H1 (cell line): ENCODE measurements at regions not wholly inside any gene's neighbourhood (a gene's known extent, or its start where the extent isn't known, plus 50 kb on each side); places are given as distances from the start of the nearest gene placed in this dataset.

ENCODE experiments used
- CTCF ChIA-PET: fragments of 300-600 bp; sonication (Branson Sonifier 250); formaldehyde crosslinking; loops from one replicate; lab custom pipeline; 2021; ENCODE audit not compliant: partially characterized antibody; lab: Charles Lee
- POLR2A ChIA-PET: fragments of 300-600 bp; sonication (Branson Sonifier 250); formaldehyde crosslinking; loops from one replicate; lab custom pipeline; 2021; ENCODE audit warnings: inconsistent platforms; ENCODE audit not compliant: partially characterized antibody; lab: Charles Lee
- DNase-seq, 2 experiments: peaks; one replicate each; pipeline versions ENCODE4 v3.0.0 to v3.0.0-alpha.2; 2010 to 2022; ENCODE audit warnings: low spot score in 2 of 2, low read depth in 1 of 2, mixed read lengths in 1 of 2
- FAIRE-seq: peaks from 2 replicates; lab custom pipeline; 2011; peaks lifted over from hg19 to GRCh38; lab: Jason Lieb, UNC
- H2AFZ ChIP-seq: 2 replicates; pipeline ENCODE4 v1.8.1; 2012; ENCODE audit warnings: low read length, inconsistent platforms
- H2AK5ac ChIP-seq: 2 replicates; pipeline ENCODE4 v1.6.1; 2013; ENCODE audit warnings: low read depth, low read length
- H2BK120ac ChIP-seq: replicated peaks from 2 replicates; pipeline ENCODE3; 2013; ENCODE audit warnings: low read depth, low read length, inconsistent platforms
- H2BK12ac ChIP-seq: 2 replicates; pipeline ENCODE4 v1.6.1; 2013; ENCODE audit warnings: low read depth, low read length
- H2BK15ac ChIP-seq: 2 replicates; pipeline ENCODE4 v1.6.1; 2013; ENCODE audit warnings: low read length
- H2BK20ac ChIP-seq: 2 replicates; pipeline ENCODE4 v1.6.1; 2013; ENCODE audit warnings: low read length
- H2BK5ac ChIP-seq: 2 replicates; pipeline ENCODE4 v1.6.1; 2013; ENCODE audit warnings: low read depth, low read length
- H3K14ac ChIP-seq: 2 replicates; pipeline ENCODE4 v1.6.1; 2013; ENCODE audit warnings: inconsistent platforms; ENCODE audit not compliant: insufficient read length
- H3K18ac ChIP-seq: 2 replicates; pipeline ENCODE4 v1.6.1; 2013; ENCODE audit warnings: low read length; ENCODE audit errors: extremely low read depth
- H3K23ac ChIP-seq: 2 replicates; pipeline ENCODE4 v1.6.1; 2013; ENCODE audit warnings: inconsistent platforms; ENCODE audit not compliant: insufficient read length
- H3K23me2 ChIP-seq: 2 replicates; pipeline ENCODE4 v1.6.1; 2013; ENCODE audit warnings: low read depth, low read length
- H3K27ac ChIP-seq: 2 replicates; pipeline ENCODE4 v1.6.1; 2011; ENCODE audit warnings: low read depth, low read length, inconsistent platforms
- H3K27me3 ChIP-seq, 4 experiments: replicated peaks in 1 of 4; 1 replicate in 1 of 4; 2 replicates in 3 of 4; pipeline versions ENCODE4 v1.6.1 to v1.8.1; 2011 to 2013; ENCODE audit warnings: low read length in 3 of 4, mild to moderate bottlenecking in 3 of 4, inconsistent platforms in 2 of 4, mixed read lengths in 2 of 4, moderate library complexity in 1 of 4; ENCODE audit not compliant: control insufficient read depth in 3 of 4, insufficient read depth in 3 of 4; ENCODE audit errors: extremely low read depth in 1 of 4
- H3K36me3 ChIP-seq, 4 experiments: 2 replicates each; pipeline versions ENCODE4 v1.6.1 to v1.8.1; 2011 to 2013; ENCODE audit warnings: mild to moderate bottlenecking in 4 of 4, low read length in 3 of 4, moderate library complexity in 2 of 4, control low read depth in 1 of 4, inconsistent platforms in 1 of 4; ENCODE audit not compliant: insufficient read depth in 4 of 4, control insufficient read depth in 2 of 4
- H3K4ac ChIP-seq: replicated peaks from 2 replicates; pipeline ENCODE3; 2013; ENCODE audit warnings: low read length, low read depth, mixed read lengths, inconsistent platforms; ENCODE audit not compliant: insufficient read length
- H3K4me1 ChIP-seq, 4 experiments: replicated peaks in 1 of 4; 1 replicate in 1 of 4; 2 replicates in 3 of 4; pipeline versions ENCODE4 v1.6.1 to v1.8.1; 2011 to 2013; ENCODE audit warnings: low read length in 3 of 4, inconsistent platforms in 2 of 4, mixed read lengths in 1 of 4; ENCODE audit not compliant: insufficient read depth in 4 of 4, control insufficient read depth in 3 of 4
- H3K4me2 ChIP-seq, 2 experiments: 2 replicates each; pipeline versions ENCODE4 v1.6.1 to v1.8.1; 2011 to 2013; ENCODE audit warnings: low read depth in 2 of 2, low read length in 2 of 2, control low read depth in 1 of 2, inconsistent platforms in 1 of 2, mild to moderate bottlenecking in 1 of 2; ENCODE audit not compliant: insufficient read depth in 1 of 2
- H3K4me3 ChIP-seq, 4 experiments: fragments of 200-600, 300-600 bp in 1 of 4; sonication (generic), shearing (Covaris generic), sonication (Bioruptor Twin) in 1 of 4; 2 replicates each; pipeline versions ENCODE4 v1.5.1 to v1.8.1; 2011 to 2016; ENCODE audit warnings: low read length in 4 of 4, low read depth in 3 of 4, control low read depth in 2 of 4, inconsistent platforms in 2 of 4, mild to moderate bottlenecking in 2 of 4, mixed read lengths in 1 of 4, moderate library complexity in 1 of 4; ENCODE audit not compliant: insufficient read depth in 2 of 4; ENCODE audit errors: extremely low read depth in 1 of 4
- H3K56ac ChIP-seq: replicated peaks from 2 replicates; pipeline ENCODE3; 2013; ENCODE audit warnings: low read depth, mild to moderate bottlenecking, mixed read lengths, low read length, inconsistent platforms; ENCODE audit not compliant: insufficient read length
- H3K79me1 ChIP-seq: 2 replicates; pipeline ENCODE4 v1.6.1; 2013; ENCODE audit warnings: low read depth, low read length, control low read depth
- H3K79me2 ChIP-seq, 2 experiments: 2 replicates each; pipeline versions ENCODE4 v1.6.1 to v1.8.1; 2012 to 2013; ENCODE audit warnings: low read length in 2 of 2, mild to moderate bottlenecking in 2 of 2, inconsistent platforms in 1 of 2; ENCODE audit not compliant: insufficient read depth in 2 of 2, control insufficient read depth in 1 of 2
- H3K9ac ChIP-seq, 4 experiments: replicated peaks in 1 of 4; 1 replicate in 1 of 4; 2 replicates in 3 of 4; pipeline versions ENCODE4 v1.6.1 to v1.8.1; 2011 to 2013; ENCODE audit warnings: low read depth in 3 of 4, low read length in 3 of 4, control low read depth in 2 of 4, mild to moderate bottlenecking in 2 of 4, moderate library complexity in 2 of 4, inconsistent platforms in 1 of 4; ENCODE audit errors: extremely low read depth in 1 of 4
- H3K9me3 ChIP-seq, 2 experiments: 2 replicates each; pipeline versions ENCODE4 v1.6.1 to v1.8.1; 2012 to 2013; ENCODE audit warnings: mild to moderate bottlenecking in 2 of 2, moderate library complexity in 2 of 2, control low read depth in 1 of 2, inconsistent platforms in 1 of 2, low read depth in 1 of 2, low read length in 1 of 2, mixed read lengths in 1 of 2; ENCODE audit not compliant: insufficient read depth in 2 of 2
- H4K20me1 ChIP-seq, 2 experiments: replicated peaks in 1 of 2; 2 replicates each; pipeline versions ENCODE3 to v1.8.1; 2011 to 2013; ENCODE audit warnings: inconsistent platforms in 2 of 2, low read length in 2 of 2, mild to moderate bottlenecking in 1 of 2; ENCODE audit not compliant: insufficient read depth in 2 of 2, control insufficient read depth in 1 of 2
- H4K5ac ChIP-seq: 2 replicates; pipeline ENCODE4 v1.6.1; 2013; ENCODE audit warnings: low read length, low read depth, mixed read lengths, inconsistent platforms; ENCODE audit not compliant: insufficient read length
- H4K8ac ChIP-seq: 2 replicates; pipeline ENCODE4 v1.8.0; 2013; ENCODE audit warnings: mild to moderate bottlenecking, moderate library complexity, low read length, inconsistent platforms; ENCODE audit not compliant: insufficient read depth; ENCODE audit errors: extremely low read depth
- H4K91ac ChIP-seq: replicated peaks from 2 replicates; pipeline ENCODE3; 2013; ENCODE audit warnings: low read length, mixed read lengths, inconsistent platforms; ENCODE audit not compliant: insufficient read length
- CHD1 ChIP-seq: IDR thresholded peaks from 2 replicates; pipeline ENCODE4 v1.6.1; 2012; ENCODE audit warnings: low read depth, low read length, improper control_type of control experiment
- CHD2 ChIP-seq: IDR thresholded peaks from 2 replicates; pipeline ENCODE4 v1.6.1; 2012; ENCODE audit warnings: low read length, improper control_type of control experiment
- CREB1 ChIP-seq: IDR thresholded peaks from 2 replicates; pipeline ENCODE4 v1.6.1; 2012; ENCODE audit warnings: inconsistent platforms
- CTCF ChIP-seq, 3 experiments: IDR thresholded peaks; 1 replicate in 2 of 3; 2 replicates in 1 of 3; pipeline versions ENCODE4 v1.5.1 to v1.6.1; 2011; ENCODE audit warnings: low read length in 3 of 3, mild to moderate bottlenecking in 3 of 3, inconsistent platforms in 2 of 3, low read depth in 1 of 3, moderate library complexity in 1 of 3; ENCODE audit not compliant: insufficient read depth in 1 of 3; ENCODE audit errors: control extremely low read depth in 1 of 3
- E2F6 ChIP-seq: IDR thresholded peaks from 2 replicates; pipeline ENCODE4 v1.6.1; 2012; ENCODE audit warnings: inconsistent platforms
- EGR1 ChIP-seq: IDR thresholded peaks from 2 replicates; pipeline ENCODE4 v1.6.1; 2011; ENCODE audit warnings: low read depth, low read length, borderline replicate concordance
- GABPA ChIP-seq: IDR thresholded peaks from 2 replicates; pipeline ENCODE4 v1.6.1; 2011; ENCODE audit warnings: mild to moderate bottlenecking, low read length, moderate library complexity, borderline replicate concordance; ENCODE audit not compliant: insufficient read depth
- KDM4A ChIP-seq: IDR thresholded peaks from one replicate; pipeline ENCODE4 v1.7.1; 2012; ENCODE audit warnings: low read depth, mild to moderate bottlenecking, moderate library complexity, low read length, inconsistent platforms; ENCODE audit not compliant: severe bottlenecking
- MAFK ChIP-seq: IDR thresholded peaks from 2 replicates; pipeline ENCODE4 v1.6.1; 2012; ENCODE audit warnings: low read depth, mild to moderate bottlenecking, improper control_type of control experiment, low read length
- POLR2A ChIP-seq, 2 experiments: IDR thresholded peaks; 1 replicate in 1 of 2; 2 replicates in 1 of 2; pipeline ENCODE4 v1.6.1; 2011; ENCODE audit warnings: low read depth in 2 of 2, low read length in 2 of 2, mild to moderate bottlenecking in 2 of 2; ENCODE audit errors: control extremely low read depth in 1 of 2
- POU5F1 ChIP-seq: IDR thresholded peaks from 2 replicates; pipeline ENCODE4 v1.6.1; 2011; ENCODE audit warnings: low read depth, mild to moderate bottlenecking, low read length, moderate library complexity
- SIX5 ChIP-seq: IDR thresholded peaks from 2 replicates; pipeline ENCODE4 v1.6.1; 2011; ENCODE audit warnings: mild to moderate bottlenecking, low read depth, low read length
- TEAD4 ChIP-seq: IDR thresholded peaks from 2 replicates; pipeline ENCODE4 v1.6.1; 2012; ENCODE audit warnings: low read depth, low read length, inconsistent platforms, mixed read lengths
- ZNF274 ChIP-seq: IDR thresholded peaks from 2 replicates; pipeline ENCODE4 v1.7.0; 2012; ENCODE audit warnings: low read length, borderline replicate concordance; ENCODE audit errors: extremely low read depth

- no peak overlapping the region for H4K8ac ChIP-seq
- H3K23me2 ChIP-seq = no peaks in the 10 kb centered on the region
- no peak overlapping the region for H4K5ac ChIP-seq
- H3K23ac ChIP-seq = no peak overlapping the region
- H3K4ac ChIP-seq = no peak overlapping the region
- H3K18ac ChIP-seq = no peak overlapping the region; the same call in 1 of the 2 replicates
- no peak overlapping the region for H2BK15ac ChIP-seq
- H2BK20ac ChIP-seq = no peak overlapping the region
- H3K56ac ChIP-seq = no peak overlapping the region
- no peak overlapping the region for H3K9ac ChIP-seq
- H2AFZ ChIP-seq = no peak overlapping the region
- H3K27me3 ChIP-seq = no peaks in the 10 kb centered on the region
- no peaks in the 10 kb centered on the region for H3K36me3 ChIP-seq
- H3K4me2 ChIP-seq = no peak overlapping the region
- no peaks in the 10 kb centered on the region for H3K9me3 ChIP-seq
- FAIRE-seq (no peak), DNase-seq (no peak)
- H3K79me1 ChIP-seq = no peaks in the 10 kb centered on the region
- H4K91ac ChIP-seq = no peak overlapping the region
- H2BK120ac ChIP-seq = no peak overlapping the region
- no peak overlapping the region for H2BK12ac ChIP-seq
- no peak overlapping the region for H2BK5ac ChIP-seq
- H3K4me3 ChIP-seq = no peak overlapping the region
- H3K14ac ChIP-seq = no peak overlapping the region
- ChIA-PET CTCF (interaction anchor here (0.6 kb wide), 1 partner anchor 115 kb away, joined by 3 read pairs; no protein-coding TSS in a partner anchor), POLR2A (no interaction called here)
- no peaks in the 10 kb centered on the region for H3K4me1 ChIP-seq
- no peak overlapping the region for H2AK5ac ChIP-seq
- H3K27ac ChIP-seq = no peak overlapping the region
- H4K20me1 ChIP-seq = no peaks in the 10 kb centered on the region
- H3K79me2 ChIP-seq = no peaks in the 10 kb centered on the region
- TF ChIP-seq KDM4A (no peak), GABPA (no peak), EGR1 (no peak), E2F6 (no peak), CHD1 (no peak), CHD2 (no peak), MAFK (no peak), POU5F1 (no peak), TEAD4 (no peak), CREB1 (no peak), CTCF (IDR thresholded peaks at IDR 0.05; ENCODE audit: control extremely low read depth in 1 of 3, insufficient read depth in 1 of 3, low read depth in 1 of 3, low read length in 3 of 3) (no peak), SIX5 (no peak), ZNF274 (no peak), POLR2A (IDR thresholded peaks at IDR 0.05; ENCODE audit: control extremely low read depth in 1 of 2, low read depth in 2 of 2, low read length in 2 of 2) (no peak)
These were observed 151.4 kb upstream of the PRPS1L1 start for GRCh38 chr7:18179093-18179492.
